HCT116 (cell line): ENCODE measurements at regions not wholly inside any gene's neighbourhood (a gene's known extent, or its start where the extent isn't known, plus 50 kb on each side); places are given as distances from the start of the nearest gene placed in this dataset.

ENCODE experiments used
- ATAC-seq: fragments of 200-7000 bp; cut with Tn5 transposase; 2 replicates; pipeline ENCODE4 v1.9.1; 2020; ENCODE audit warnings: mild to moderate bottlenecking, moderate library complexity
- BruUV-seq: library from RNA; stranded (reverse); fragments of 400-500 nt; replicated peaks from 2 replicates; lab custom pipeline; 2021; lab: Mats Ljungman, UMichigan
- CTCF ChIA-PET: fragments of 300-600 bp; sonication (Branson Sonifier 250); formaldehyde crosslinking; loops from one replicate; lab custom pipeline; 2021; ENCODE audit warnings: antibody characterized with exemption; lab: Charles Lee
- POLR2A ChIA-PET: fragments of 300-600, 350-600 bp; sonication (Branson Sonifier 250); formaldehyde crosslinking; loops from one replicate; lab custom pipeline; 2021; ENCODE audit warnings: antibody characterized with exemption; lab: Charles Lee
- RAD21 ChIA-PET, 2 experiments: fragments of 300-600 bp; sonication (Branson Sonifier 250); formaldehyde crosslinking; loops; one replicate each; lab custom pipeline; 2023; ENCODE audit warnings: low total read pairs in 2 of 2; ENCODE audit not compliant: uncharacterized antibody in 2 of 2, unreplicated experiment in 2 of 2, low non-redundant PET in 1 of 2; lab: Charles Lee
- DNase-seq: peaks from one replicate; pipeline ENCODE4 v3.0.0-alpha.2; 2010; ENCODE audit warnings: low read depth, low spot score
- H2AFZ ChIP-seq: fragments of 200-600 bp; shearing (Covaris generic), sonication (generic); 2 replicates; pipeline ENCODE4 v1.6.1; 2017; ENCODE audit warnings: low read depth, mixed run types, mixed read lengths, antibody characterized with exemption, low read length; ENCODE audit not compliant: poor library complexity, severe bottlenecking
- H3K27ac ChIP-seq: 2 replicates; pipeline ENCODE4 v1.5.1; 2012; ENCODE audit warnings: low read depth, low read length
- H3K27me3 ChIP-seq: fragments of 200-600 bp; sonication (generic); 2 replicates; pipeline ENCODE4 v1.6.1; 2016; ENCODE audit warnings: mixed run types, low read length, mixed read lengths; ENCODE audit not compliant: insufficient read depth
- H3K36me3 ChIP-seq, 2 experiments: fragments of 200-500 bp in 1 of 2; fragments of 200-600 bp in 1 of 2; sonication (Bioruptor generic) in 1 of 2; sonication (generic) in 1 of 2; 2 replicates each; pipeline versions ENCODE4 v1.5.1 to v1.6.1; 2014 to 2016; ENCODE audit warnings: low read length in 2 of 2, inconsistent platforms in 1 of 2, mixed read lengths in 1 of 2, mixed run types in 1 of 2; ENCODE audit not compliant: insufficient read depth in 2 of 2, control insufficient read depth in 1 of 2
- H3K4me1 ChIP-seq, 2 experiments: fragments of 200-600 bp in 1 of 2; sonication (generic) in 1 of 2; 2 replicates each; pipeline versions ENCODE4 v1.5.1 to v1.6.1; 2012 to 2017; ENCODE audit warnings: low read length in 2 of 2, inconsistent platforms in 1 of 2, mild to moderate bottlenecking in 1 of 2, mixed read lengths in 1 of 2, mixed run types in 1 of 2, moderate library complexity in 1 of 2; ENCODE audit not compliant: insufficient read depth in 2 of 2, control insufficient read depth in 1 of 2
- H3K4me2 ChIP-seq: fragments of 200-600 bp; sonication (generic); 2 replicates; pipeline ENCODE4 v1.6.1; 2017; ENCODE audit warnings: mixed run types, low read length, mixed read lengths
- H3K4me3 ChIP-seq, 2 experiments: fragments of 200-600 bp in 1 of 2; sonication (generic) in 1 of 2; replicated peaks in 1 of 2; 2 replicates each; pipeline ENCODE4 v1.5.1; 2011 to 2016; ENCODE audit warnings: low read length in 2 of 2, control low read depth in 1 of 2, low read depth in 1 of 2, mild to moderate bottlenecking in 1 of 2, mixed read lengths in 1 of 2, mixed run types in 1 of 2
- H3K79me2 ChIP-seq: fragments of 200-600 bp; sonication (generic); 2 replicates; pipeline ENCODE4 v1.6.1; 2017; ENCODE audit warnings: mild to moderate bottlenecking, mixed run types, low read length, moderate library complexity, mixed read lengths; ENCODE audit not compliant: insufficient read depth
- H3K9ac ChIP-seq: fragments of 200-600 bp; sonication (generic); 2 replicates; pipeline ENCODE4 v1.6.1; 2016; ENCODE audit warnings: low read length, mixed read lengths
- H3K9me2 ChIP-seq: fragments of 200-600 bp; sonication (generic), shearing (Covaris generic); 2 replicates; pipeline ENCODE4 v1.6.1; 2017; ENCODE audit warnings: mixed run types, mild to moderate bottlenecking, moderate library complexity; ENCODE audit not compliant: insufficient read depth
- H3K9me3 ChIP-seq, 2 experiments: fragments of 200-500 bp in 1 of 2; fragments of 200-600 bp in 1 of 2; sonication (Bioruptor generic) in 1 of 2; sonication (generic) in 1 of 2; 2 replicates each; pipeline ENCODE4 v1.6.1; 2014 to 2017; ENCODE audit warnings: low read length in 2 of 2, mixed read lengths in 2 of 2, inconsistent platforms in 1 of 2, low read depth in 1 of 2, mild to moderate bottlenecking in 1 of 2, mixed run types in 1 of 2, moderate library complexity in 1 of 2; ENCODE audit not compliant: control insufficient read depth in 1 of 2, insufficient read depth in 1 of 2
- H4K20me1 ChIP-seq: fragments of 200-600 bp; sonication (generic), shearing (Covaris generic); 2 replicates; pipeline ENCODE4 v1.6.1; 2017; ENCODE audit warnings: mixed run types, mild to moderate bottlenecking, moderate library complexity; ENCODE audit not compliant: insufficient read depth
- CBX3 ChIP-seq: IDR thresholded peaks from 2 replicates; pipeline ENCODE4 v1.6.1; 2012; ENCODE audit warnings: low read depth
- CEBPB ChIP-seq: IDR thresholded peaks from 2 replicates; pipeline ENCODE4 v1.6.1; 2012; ENCODE audit warnings: low read depth
- EGR1 ChIP-seq: IDR thresholded peaks from 2 replicates; pipeline ENCODE4 v1.6.1; 2012; ENCODE audit warnings: low read depth
- ELF1 ChIP-seq: IDR thresholded peaks from 2 replicates; pipeline ENCODE4 v1.6.1; 2012; ENCODE audit warnings: low read depth, borderline replicate concordance
- EZH2 ChIP-seq: fragments of 200-600 bp; sonication (generic); IDR thresholded peaks from 2 replicates; pipeline ENCODE4 v1.6.1; 2017; ENCODE audit warnings: antibody characterized with exemption, mixed run types
- EZH2phosphoT487 ChIP-seq: fragments of 200-600 bp; IDR thresholded peaks from 2 replicates; pipeline ENCODE4 v1.6.1; 2018; ENCODE audit warnings: antibody characterized with exemption, borderline replicate concordance
- JUND ChIP-seq: IDR thresholded peaks from 2 replicates; pipeline ENCODE4 v1.6.1; 2012
- MAX ChIP-seq: IDR thresholded peaks from 2 replicates; pipeline ENCODE4 v1.6.1; 2012
- POLR2AphosphoS5 ChIP-seq: IDR thresholded peaks from 2 replicates; pipeline ENCODE4 v1.6.1; 2011; ENCODE audit warnings: mild to moderate bottlenecking, low read depth, low read length, moderate library complexity
- RAD21 ChIP-seq: IDR thresholded peaks from 2 replicates; pipeline ENCODE4 v1.6.1; 2012; ENCODE audit warnings: low read depth, mild to moderate bottlenecking
- SIN3A ChIP-seq: IDR thresholded peaks from 2 replicates; pipeline ENCODE4 v1.6.1; 2012; ENCODE audit warnings: low read depth
- SP1 ChIP-seq: IDR thresholded peaks from 2 replicates; pipeline ENCODE4 v1.6.1; 2012; ENCODE audit warnings: low read depth
- TCF7L2 ChIP-seq: IDR thresholded peaks from 2 replicates; pipeline ENCODE4 v1.7.0; 2011; ENCODE audit warnings: borderline replicate concordance, inconsistent platforms; ENCODE audit not compliant: insufficient read depth, insufficient read length; ENCODE audit errors: extremely low read depth
- YY1 ChIP-seq: IDR thresholded peaks from 2 replicates; pipeline ENCODE4 v1.6.1; 2011; ENCODE audit warnings: low read length, low read depth, moderate library complexity, mild to moderate bottlenecking; ENCODE audit not compliant: insufficient replicate concordance; ENCODE audit errors: extremely low read depth
- ZFX ChIP-seq: fragments of 450-650 bp; IDR thresholded peaks from 2 replicates; pipeline ENCODE4 v1.6.1; 2017
- intact Hi-C: fragments of 100-400 bp; cut with micrococcal nuclease; formaldehyde crosslinking; loops from 2 replicates; pipeline ENCODE4 v1.10.0; 2022

- no peaks in the 10 kb centered on the region for H3K4me1 ChIP-seq
- TF ChIP-seq CEBPB (no peak), EZH2phosphoT487 (no peak), SIN3A (no peak), ELF1 (no peak), JUND (no peak), YY1 (no peak), SP1 (no peak), TCF7L2 (no peak)
- no peak for ATAC-seq
- no peaks in the 10 kb centered on the region for H3K9me2 ChIP-seq
- CTCF ChIA-PET, result interaction anchor here (1.0 to 1.3 kb wide), 2 partner anchors 10 to 11 kb away, joined by 3 to 6 read pairs; no protein-coding TSS in a partner anchor
- H3K27me3 ChIP-seq, result no peaks in the 10 kb centered on the region
- POLR2A ChIA-PET, result no interaction called here
- intact Hi-C loops, result no loop called here
- H3K27ac ChIP-seq, result no peak overlapping the region
- no peak overlapping the region for H3K9ac ChIP-seq
- no peak for DNase-seq
- H4K20me1 ChIP-seq, result no peaks in the 10 kb centered on the region
- no TSS peak for BruUV-seq
- H3K9me3 ChIP-seq, result no peaks in the 10 kb centered on the region
- RAD21 ChIA-PET, result no interaction called here
- H2AFZ ChIP-seq, result no peak overlapping the region
- no peak overlapping the region for H3K4me3 ChIP-seq
- no peak overlapping the region for H3K4me2 ChIP-seq
- H3K79me2 ChIP-seq, result no peaks in the 10 kb centered on the region
- H3K36me3 ChIP-seq, result no peaks in the 10 kb centered on the region
These were observed 56.7 kb upstream of the PRR23C start for GRCh38 chr3:139101396-139101795.

GRCh38 chr3:139103484-139103883 lies 58.8 kb upstream of the PRR23C start:
- CTCF ChIA-PET, result no interaction called here
- H3K4me1 ChIP-seq, result no peaks in the 10 kb centered on the region
- H3K4me2 ChIP-seq, result no peak overlapping the region
- BruUV-seq, result no TSS peak
- no peaks in the 10 kb centered on the region for H3K9me2 ChIP-seq
- H3K4me3 ChIP-seq, result no peak overlapping the region
- no peak overlapping the region for H3K9ac ChIP-seq
- DNase-seq, result no peak
- RAD21 ChIA-PET, result no interaction called here
- POLR2A ChIA-PET, result no interaction called here
- H3K79me2 ChIP-seq, result no peaks in the 10 kb centered on the region
- no peaks in the 10 kb centered on the region for H3K9me3 ChIP-seq
- no peak for ATAC-seq
- no peaks in the 10 kb centered on the region for H3K36me3 ChIP-seq
- H2AFZ ChIP-seq, result no peak overlapping the region
- TF ChIP-seq POLR2AphosphoS5 (no peak), MAX (no peak), ZFX (no peak), TCF7L2 (no peak), EGR1 (no peak), YY1 (no peak), CBX3 (no peak), EZH2 (no peak), SP1 (no peak), RAD21 (no peak)
- H3K27me3 ChIP-seq, result no peaks in the 10 kb centered on the region
- H4K20me1 ChIP-seq, result no peaks in the 10 kb centered on the region
- no peak overlapping the region for H3K27ac ChIP-seq
- intact Hi-C loops, result no loop called here
